GM12878 (cell line): ENCODE measurements at regions not wholly inside any gene's neighbourhood (a gene's known extent, or its start where the extent isn't known, plus 50 kb on each side); places are given as distances from the start of the nearest gene placed in this dataset.

ENCODE experiments used
- ATF7 ChIP-seq: fragments of 450-650 bp; IDR thresholded peaks from 2 replicates; pipeline ENCODE4 v1.6.1; 2016; ENCODE audit warnings: low read depth, mild to moderate bottlenecking
- CBFB ChIP-seq: IDR thresholded peaks from 2 replicates; pipeline ENCODE4 v1.6.1; 2016; ENCODE audit warnings: antibody characterized with exemption, low read depth
- CEBPB ChIP-seq, 2 experiments: fragments of 150-350 bp in 1 of 2; IDR thresholded peaks; 2 replicates each; pipeline ENCODE4 v1.6.1; 2012 to 2014; ENCODE audit warnings: low read depth in 2 of 2, low read length in 2 of 2, borderline replicate concordance in 1 of 2, inconsistent platforms in 1 of 2
- CHD4 ChIP-seq: fragments of 200-600 bp; sonication (generic); IDR thresholded peaks from 2 replicates; pipeline ENCODE4 v1.6.1; 2016; ENCODE audit warnings: mild to moderate bottlenecking
- CREB1 ChIP-seq: IDR thresholded peaks from 2 replicates; pipeline ENCODE4 v1.6.1; 2012; ENCODE audit warnings: low read depth, mild to moderate bottlenecking, inconsistent platforms
- CREM ChIP-seq: IDR thresholded peaks from 2 replicates; pipeline ENCODE4 v1.6.1; 2014; ENCODE audit warnings: antibody characterized with exemption, low read depth
- DPF2 ChIP-seq: fragments of 450-650 bp; IDR thresholded peaks from 2 replicates; pipeline ENCODE4 v1.6.1; 2017; ENCODE audit warnings: mild to moderate bottlenecking
- HDGF ChIP-seq: fragments of 450-650 bp; IDR thresholded peaks from 2 replicates; pipeline ENCODE4 v1.6.1; 2016; ENCODE audit warnings: antibody characterized with exemption
- IKZF2 ChIP-seq, 2 experiments: fragments of 450-650 bp; IDR thresholded peaks; 2 replicates each; pipeline ENCODE4 v1.6.1; 2017; ENCODE audit warnings: mild to moderate bottlenecking in 2 of 2, moderate library complexity in 2 of 2
- JUND ChIP-seq: IDR thresholded peaks from 2 replicates; pipeline ENCODE4 v1.6.1; 2012; ENCODE audit warnings: low read depth, mild to moderate bottlenecking, low read length, improper control_type of control experiment, moderate library complexity
- MEF2A ChIP-seq: IDR thresholded peaks from 2 replicates; pipeline ENCODE4 v1.6.1; 2011; ENCODE audit warnings: low read depth, mild to moderate bottlenecking, low read length, moderate library complexity; ENCODE audit not compliant: insufficient read depth
- MEF2B ChIP-seq: fragments of 450-650 bp; IDR thresholded peaks from 2 replicates; pipeline ENCODE4 v1.6.1; 2018; ENCODE audit warnings: mild to moderate bottlenecking, moderate library complexity; ENCODE audit not compliant: partially characterized antibody, poor library complexity, severe bottlenecking
- NBN ChIP-seq: fragments of 450-650 bp; IDR thresholded peaks from 2 replicates; pipeline ENCODE4 v1.6.1; 2016
- NFIC ChIP-seq: IDR thresholded peaks from 2 replicates; pipeline ENCODE4 v1.6.1; 2012; ENCODE audit warnings: low read depth, mild to moderate bottlenecking, inconsistent platforms, low read length, moderate library complexity
- NR2C2 ChIP-seq: IDR thresholded peaks from 2 replicates; pipeline ENCODE4 v1.6.1; 2011; ENCODE audit warnings: borderline replicate concordance, low read depth; ENCODE audit not compliant: control insufficient read depth, insufficient read length
- PAX8 ChIP-seq: fragments of 450-650 bp; IDR thresholded peaks from 2 replicates; pipeline ENCODE4 v1.6.1; 2017; ENCODE audit warnings: mild to moderate bottlenecking, moderate library complexity
- PML ChIP-seq: IDR thresholded peaks from 2 replicates; pipeline ENCODE4 v1.6.1; 2012; ENCODE audit warnings: low read length, inconsistent platforms
- POLR2AphosphoS5 ChIP-seq: IDR thresholded peaks from 2 replicates; pipeline ENCODE4 v1.6.1; 2011; ENCODE audit warnings: mild to moderate bottlenecking, low read length, inconsistent platforms
- RFX5 ChIP-seq: IDR thresholded peaks from 2 replicates; pipeline ENCODE4 v1.6.1; 2011; ENCODE audit warnings: low read depth, low read length, improper control_type of control experiment
- SMARCA5 ChIP-seq: fragments of 450-650 bp; IDR thresholded peaks from 2 replicates; pipeline ENCODE4 v1.6.1; 2017; ENCODE audit warnings: mild to moderate bottlenecking
- STAT1 ChIP-seq: fragments of 450-650 bp; conservative IDR thresholded peaks from 2 replicates; pipeline ENCODE4 v1.6.1; 2014; ENCODE audit warnings: antibody characterized with exemption, mild to moderate bottlenecking
- TBL1XR1 ChIP-seq: IDR thresholded peaks from 2 replicates; pipeline ENCODE4 v1.6.1; 2012; ENCODE audit warnings: low read depth, low read length, improper control_type of control experiment
- ZNF217 ChIP-seq: fragments of 450-650 bp; IDR thresholded peaks from 2 replicates; pipeline ENCODE4 v1.6.1; 2017; ENCODE audit warnings: antibody characterized with exemption, mild to moderate bottlenecking
- ZNF24 ChIP-seq: fragments of 450-650 bp; IDR thresholded peaks from 2 replicates; pipeline ENCODE4 v1.6.1; 2017; ENCODE audit warnings: antibody characterized with exemption, mild to moderate bottlenecking
- ZNF622 ChIP-seq: fragments of 450-650 bp; IDR thresholded peaks from 2 replicates; pipeline ENCODE4 v1.6.1; 2017; ENCODE audit warnings: mild to moderate bottlenecking, inconsistent platforms
- ZSCAN29 ChIP-seq: fragments of 450-650 bp; IDR thresholded peaks from 2 replicates; pipeline ENCODE4 v1.6.1; 2017; ENCODE audit warnings: mild to moderate bottlenecking, moderate library complexity
- TF ChIP-seq, protein P1 (sequence below): fragments of 450-650 bp; IDR thresholded peaks from 2 replicates; pipeline ENCODE4 v1.6.1; 2018; ENCODE audit warnings: mild to moderate bottlenecking, low read depth, moderate library complexity; ENCODE audit not compliant: partially characterized antibody
- TF ChIP-seq, protein P2 (sequence below): fragments of 450-650 bp; IDR thresholded peaks from 2 replicates; pipeline ENCODE4 v1.6.1; 2016; ENCODE audit warnings: mild to moderate bottlenecking, moderate library complexity, borderline replicate concordance

DNA sequence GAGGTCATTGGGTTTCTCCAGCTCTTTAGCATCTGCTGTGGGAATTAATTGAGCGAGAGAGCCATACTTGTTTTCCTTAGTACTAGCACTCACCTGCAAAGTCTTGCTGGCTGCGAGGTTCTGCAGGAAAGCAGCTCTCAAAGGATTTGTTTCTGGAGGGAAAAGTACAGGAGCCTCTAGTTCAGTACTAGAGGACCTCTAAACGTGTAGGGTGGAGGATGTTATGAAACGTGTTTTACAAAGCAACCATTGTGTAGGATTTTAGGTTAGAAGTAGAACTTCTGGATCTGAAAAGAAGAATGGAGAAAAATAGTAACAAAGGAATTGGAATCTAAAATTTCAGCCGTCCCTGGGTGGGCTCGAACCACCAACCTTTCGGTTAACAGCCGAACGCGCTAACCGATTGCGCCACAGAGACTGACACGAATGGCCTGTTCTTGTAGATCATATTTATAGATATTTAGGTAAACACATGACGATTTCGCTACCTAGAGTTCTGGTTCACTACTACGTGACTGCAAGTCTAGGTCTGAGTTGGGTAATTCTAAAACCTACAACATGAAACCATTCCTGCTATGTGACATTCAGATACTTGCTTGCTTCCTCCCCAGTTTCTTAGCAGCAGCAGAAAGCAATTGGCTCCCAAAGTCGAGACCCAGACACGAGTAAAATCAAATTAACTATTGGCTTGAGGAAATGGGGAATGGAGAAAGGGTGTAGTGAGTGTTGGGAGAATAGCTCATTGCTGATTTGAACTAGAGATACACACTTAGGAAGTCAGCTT lies 60.2 kb upstream of the CFAP126 start (continued):
- no peak for TF ChIP-seq HDGF
- no peak for TF ChIP-seq RFX5
- TF ChIP-seq JUND, result no peak
- TF ChIP-seq ZNF622, result no peak
- no peak for TF ChIP-seq TBL1XR1
- TF ChIP-seq MEF2A, result peak; percentile 83
- no peak for TF ChIP-seq NR2C2
- peak; percentile 72 for TF ChIP-seq CREM
- no peak for TF ChIP-seq CHD4
- peak in 1 of 2 experiments; percentile 51; a peak in 2 of 4 replicates for TF ChIP-seq IKZF2 (IDR thresholded peaks at IDR 0.05)
- 0 out of 2 replicates have a peak, but pooled peaks have one; percentile 51 for TF ChIP-seq SMARCA5
- TF ChIP-seq NFIC, result 0 out of 2 replicates have a peak, but pooled peaks have one; percentile 29
- TF ChIP-seq ZNF217, result 0 out of 2 replicates have a peak, but pooled peaks have one; percentile 42
- 0 out of 2 replicates have a peak, but pooled peaks have one; percentile 25 for TF ChIP-seq STAT1
- peak; percentile 73 for TF ChIP-seq PML
- TF ChIP-seq NBN, result peak; percentile 42; the same call in 1 of the 2 replicates
- TF ChIP-seq PAX8, result no peak
- peak; percentile 44 for TF ChIP-seq MEF2B
- peak; percentile 88 for TF ChIP-seq CREB1
- TF ChIP-seq CBFB, result peak; percentile 50; the same call in 1 of the 2 replicates
- no peak for TF ChIP-seq POLR2AphosphoS5
- peak in 1 of 2 experiments; percentile 48; a peak in 1 of 4 replicates for TF ChIP-seq CEBPB (IDR thresholded peaks at IDR 0.05; ENCODE audit: borderline replicate concordance in 1 of 2, low read depth in 2 of 2, low read length in 2 of 2)
- TF ChIP-seq ZSCAN29, result peak; percentile 91
- TF ChIP-seq ATF7, result peak; percentile 51; the same call in 1 of the 2 replicates
- TF ChIP-seq, protein P1, sequence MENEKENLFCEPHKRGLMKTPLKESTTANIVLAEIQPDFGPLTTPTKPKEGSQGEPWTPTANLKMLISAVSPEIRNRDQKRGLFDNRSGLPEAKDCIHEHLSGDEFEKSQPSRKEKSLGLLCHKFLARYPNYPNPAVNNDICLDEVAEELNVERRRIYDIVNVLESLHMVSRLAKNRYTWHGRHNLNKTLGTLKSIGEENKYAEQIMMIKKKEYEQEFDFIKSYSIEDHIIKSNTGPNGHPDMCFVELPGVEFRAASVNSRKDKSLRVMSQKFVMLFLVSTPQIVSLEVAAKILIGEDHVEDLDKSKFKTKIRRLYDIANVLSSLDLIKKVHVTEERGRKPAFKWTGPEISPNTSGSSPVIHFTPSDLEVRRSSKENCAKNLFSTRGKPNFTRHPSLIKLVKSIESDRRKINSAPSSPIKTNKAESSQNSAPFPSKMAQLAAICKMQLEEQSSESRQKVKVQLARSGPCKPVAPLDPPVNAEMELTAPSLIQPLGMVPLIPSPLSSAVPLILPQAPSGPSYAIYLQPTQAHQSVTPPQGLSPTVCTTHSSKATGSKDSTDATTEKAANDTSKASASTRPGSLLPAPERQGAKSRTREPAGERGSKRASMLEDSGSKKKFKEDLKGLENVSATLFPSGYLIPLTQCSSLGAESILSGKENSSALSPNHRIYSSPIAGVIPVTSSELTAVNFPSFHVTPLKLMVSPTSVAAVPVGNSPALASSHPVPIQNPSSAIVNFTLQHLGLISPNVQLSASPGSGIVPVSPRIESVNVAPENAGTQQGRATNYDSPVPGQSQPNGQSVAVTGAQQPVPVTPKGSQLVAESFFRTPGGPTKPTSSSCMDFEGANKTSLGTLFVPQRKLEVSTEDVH, result no peak
- TF ChIP-seq, protein P2, sequence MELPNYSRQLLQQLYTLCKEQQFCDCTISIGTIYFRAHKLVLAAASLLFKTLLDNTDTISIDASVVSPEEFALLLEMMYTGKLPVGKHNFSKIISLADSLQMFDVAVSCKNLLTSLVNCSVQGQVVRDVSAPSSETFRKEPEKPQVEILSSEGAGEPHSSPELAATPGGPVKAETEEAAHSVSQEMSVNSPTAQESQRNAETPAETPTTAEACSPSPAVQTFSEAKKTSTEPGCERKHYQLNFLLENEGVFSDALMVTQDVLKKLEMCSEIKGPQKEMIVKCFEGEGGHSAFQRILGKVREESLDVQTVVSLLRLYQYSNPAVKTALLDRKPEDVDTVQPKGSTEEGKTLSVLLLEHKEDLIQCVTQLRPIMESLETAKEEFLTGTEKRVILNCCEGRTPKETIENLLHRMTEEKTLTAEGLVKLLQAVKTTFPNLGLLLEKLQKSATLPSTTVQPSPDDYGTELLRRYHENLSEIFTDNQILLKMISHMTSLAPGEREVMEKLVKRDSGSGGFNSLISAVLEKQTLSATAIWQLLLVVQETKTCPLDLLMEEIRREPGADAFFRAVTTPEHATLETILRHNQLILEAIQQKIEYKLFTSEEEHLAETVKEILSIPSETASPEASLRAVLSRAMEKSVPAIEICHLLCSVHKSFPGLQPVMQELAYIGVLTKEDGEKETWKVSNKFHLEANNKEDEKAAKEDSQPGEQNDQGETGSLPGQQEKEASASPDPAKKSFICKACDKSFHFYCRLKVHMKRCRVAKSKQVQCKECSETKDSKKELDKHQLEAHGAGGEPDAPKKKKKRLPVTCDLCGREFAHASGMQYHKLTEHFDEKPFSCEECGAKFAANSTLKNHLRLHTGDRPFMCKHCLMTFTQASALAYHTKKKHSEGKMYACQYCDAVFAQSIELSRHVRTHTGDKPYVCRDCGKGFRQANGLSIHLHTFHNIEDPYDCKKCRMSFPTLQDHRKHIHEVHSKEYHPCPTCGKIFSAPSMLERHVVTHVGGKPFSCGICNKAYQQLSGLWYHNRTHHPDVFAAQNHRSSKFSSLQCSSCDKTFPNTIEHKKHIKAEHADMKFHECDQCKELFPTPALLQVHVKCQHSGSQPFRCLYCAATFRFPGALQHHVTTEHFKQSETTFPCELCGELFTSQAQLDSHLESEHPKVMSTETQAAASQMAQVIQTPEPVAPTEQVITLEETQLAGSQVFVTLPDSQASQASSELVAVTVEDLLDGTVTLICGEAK, result peak; percentile 69; the same call in 1 of the 2 replicates
- peak; percentile 99 for TF ChIP-seq ZNF24
- 0 out of 2 replicates have a peak, but pooled peaks have one; percentile 23 for TF ChIP-seq DPF2
